K562 (cell line): ENCODE measurements at regions not wholly inside any gene's neighbourhood (a gene's known extent, or its start where the extent isn't known, plus 50 kb on each side); places are given as distances from the start of the nearest gene placed in this dataset.

Source experiments
- ATAC-seq: fragments of 200-7000 bp; cut with Tn5 transposase; 3 replicates; pipeline ENCODE4 v1.9.1; 2020; ENCODE audit warnings: moderate library complexity
- BruUV-seq: library from RNA; stranded (reverse); fragments of 400-500 nt; replicated peaks from 2 replicates; lab custom pipeline; 2021; lab: Mats Ljungman, UMichigan
- CTCF ChIA-PET: fragments of 300-600 bp; formaldehyde crosslinking; extraction: SDS; loops from one replicate; lab custom pipeline; 2021; ENCODE audit warnings: low intra/inter-chr PET ratio; lab: Yijun Ruan, JAX
- POLR2A ChIA-PET: fragments of 300-600, 350-650 bp; sonication (Branson Sonifier 250); formaldehyde crosslinking; extraction: SDS; loops from one replicate; lab custom pipeline; 2021; ENCODE audit warnings: antibody characterized with exemption, inconsistent platforms; lab: Yijun Ruan, JAX
- DNase-seq, 4 experiments: peaks; one replicate each; pipeline versions ENCODE4 v3.0.0 to v3.0.0-alpha.2; 2011 to 2018; ENCODE audit warnings: low spot score in 3 of 4, mixed read lengths in 3 of 4; ENCODE audit errors: extremely low read depth in 1 of 4
- FAIRE-seq: peaks from 2 replicates; lab custom pipeline; 2011; peaks lifted over from hg19 to GRCh38; lab: Jason Lieb, UNC
- H2AFZ ChIP-seq: 2 replicates; pipeline ENCODE4 v1.6.0; 2011; ENCODE audit warnings: low read depth, low read length, control low read depth, inconsistent platforms
- H3K27ac ChIP-seq: fragments of 200-600 bp; 3 replicates; pipeline ENCODE4 v1.8.0; 2011; ENCODE audit warnings: low read depth, mild to moderate bottlenecking, control low read depth, inconsistent platforms, low read length, moderate library complexity, mixed read lengths; ENCODE audit errors: extremely low read depth
- H3K27me3 ChIP-seq, 2 experiments: fragments of 300-600 bp in 1 of 2; 2 replicates in 1 of 2; 3 replicates in 1 of 2; pipeline versions ENCODE4 v1.6.0 to v1.8.0; 2011; ENCODE audit warnings: inconsistent platforms in 2 of 2, low read length in 2 of 2, mild to moderate bottlenecking in 1 of 2, mixed read lengths in 1 of 2, moderate library complexity in 1 of 2; ENCODE audit not compliant: control insufficient read depth in 2 of 2, insufficient read depth in 2 of 2
- H3K36me3 ChIP-seq: fragments of 300-600 bp; 3 replicates; pipeline ENCODE4 v1.8.0; 2011; ENCODE audit warnings: mild to moderate bottlenecking, low read length, inconsistent platforms; ENCODE audit not compliant: control insufficient read depth, insufficient read depth
- H3K4me1 ChIP-seq, 2 experiments: fragments of 200-600 bp in 1 of 2; replicated peaks in 1 of 2; 2 replicates in 1 of 2; 3 replicates in 1 of 2; pipeline versions ENCODE4 v1.5.1 to v1.8.0; 2011; ENCODE audit warnings: inconsistent platforms in 2 of 2, low read length in 2 of 2, mild to moderate bottlenecking in 1 of 2, mixed read lengths in 1 of 2, moderate library complexity in 1 of 2; ENCODE audit not compliant: control insufficient read depth in 2 of 2, insufficient read depth in 2 of 2
- H3K4me2 ChIP-seq: 2 replicates; pipeline ENCODE4 v1.6.1; 2011; ENCODE audit warnings: low read length, control low read depth, inconsistent platforms, mixed read lengths; ENCODE audit not compliant: insufficient read depth
- H3K4me3 ChIP-seq: fragments of 200-600 bp; sonication (generic), shearing (Covaris generic); 2 replicates; pipeline ENCODE4 v1.5.1; 2016; ENCODE audit warnings: control low read depth, inconsistent platforms
- H3K79me2 ChIP-seq: fragments of 200-600 bp; 3 replicates; pipeline ENCODE4 v1.8.0; 2011; ENCODE audit warnings: low read length, inconsistent platforms; ENCODE audit not compliant: control insufficient read depth, insufficient read depth
- H3K9ac ChIP-seq, 2 experiments: 2 replicates each; pipeline versions ENCODE4 v1.6.0 to v1.6.1; 2011; ENCODE audit warnings: low read depth in 2 of 2, low read length in 2 of 2, control low read depth in 1 of 2, inconsistent platforms in 1 of 2, mild to moderate bottlenecking in 1 of 2, mixed read lengths in 1 of 2; ENCODE audit not compliant: insufficient read depth in 1 of 2
- H3K9me1 ChIP-seq: one replicate; pipeline ENCODE4 v1.6.0; 2011; ENCODE audit warnings: inconsistent platforms, mild to moderate bottlenecking, low read length, moderate library complexity; ENCODE audit not compliant: control insufficient read depth, insufficient read depth
- H3K9me3 ChIP-seq: replicated peaks from 2 replicates; pipeline ENCODE4 v1.5.1; 2011; ENCODE audit warnings: low read depth, low read length, inconsistent platforms; ENCODE audit not compliant: control insufficient read depth, insufficient read depth
- H4K20me1 ChIP-seq: replicated peaks from 2 replicates; pipeline ENCODE4 v1.6.1; 2011; ENCODE audit warnings: low read length, inconsistent platforms, mixed read lengths; ENCODE audit not compliant: control insufficient read depth, insufficient read depth
- ERF ChIP-seq: fragments of 450-650 bp; formaldehyde crosslinking; IDR thresholded peaks from 2 replicates; pipeline ENCODE4 v1.4.0; 2020; ENCODE audit warnings: mild to moderate bottlenecking, mixed read lengths
- NCOA4 ChIP-seq: fragments of 450-650 bp; IDR thresholded peaks from 2 replicates; pipeline ENCODE4 v1.6.1; 2018; ENCODE audit warnings: mild to moderate bottlenecking; ENCODE audit not compliant: partially characterized antibody
- SUPT5H ChIP-seq: fragments of 450-650 bp; IDR thresholded peaks from 2 replicates; pipeline ENCODE4 v1.6.1; 2016
- ZEB2 ChIP-seq: fragments of 450-650 bp; IDR thresholded peaks from 2 replicates; pipeline ENCODE4 v1.6.1; 2016
- ZNF280A ChIP-seq: fragments of 450-650 bp; IDR thresholded peaks from 2 replicates; pipeline ENCODE4 v1.6.1; 2018; ENCODE audit warnings: mild to moderate bottlenecking, low read depth; ENCODE audit not compliant: partially characterized antibody
- ZNF561 ChIP-seq: fragments of 450-650 bp; formaldehyde crosslinking; conservative IDR thresholded peaks from 2 replicates; pipeline ENCODE4 v1.4.0; 2020; ENCODE audit warnings: mild to moderate bottlenecking, moderate library complexity
- in situ Hi-C: fragments of 300-500 bp; cut with MboI; formaldehyde crosslinking; loops from 4 replicates; pipeline ENCODE4 v1.15.0; 2018; ENCODE audit warnings: inconsistent platforms, mixed read lengths
- intact Hi-C: fragments of 100-400 bp; cut with micrococcal nuclease; formaldehyde crosslinking; loops from 2 replicates; pipeline ENCODE4 v1.14.2; 2022
- TF ChIP-seq, protein P1 (sequence below): sonication (generic); formaldehyde crosslinking; IDR thresholded peaks from 2 replicates; pipeline ENCODE4 v1.9.0; 2022; ENCODE audit warnings: mild to moderate bottlenecking, missing genetic modification reagents
- TF ChIP-seq, protein P2 (sequence below): sonication (generic); formaldehyde crosslinking; IDR thresholded peaks from 2 replicates; pipeline ENCODE4 v1.8.1; 2022; ENCODE audit warnings: missing genetic modification reagents
- TF ChIP-seq, protein P3 (sequence below): fragments of 450-650 bp; formaldehyde crosslinking; IDR thresholded peaks from 2 replicates; pipeline ENCODE4 v1.4.0; 2020; ENCODE audit warnings: mild to moderate bottlenecking, moderate library complexity

DNA sequence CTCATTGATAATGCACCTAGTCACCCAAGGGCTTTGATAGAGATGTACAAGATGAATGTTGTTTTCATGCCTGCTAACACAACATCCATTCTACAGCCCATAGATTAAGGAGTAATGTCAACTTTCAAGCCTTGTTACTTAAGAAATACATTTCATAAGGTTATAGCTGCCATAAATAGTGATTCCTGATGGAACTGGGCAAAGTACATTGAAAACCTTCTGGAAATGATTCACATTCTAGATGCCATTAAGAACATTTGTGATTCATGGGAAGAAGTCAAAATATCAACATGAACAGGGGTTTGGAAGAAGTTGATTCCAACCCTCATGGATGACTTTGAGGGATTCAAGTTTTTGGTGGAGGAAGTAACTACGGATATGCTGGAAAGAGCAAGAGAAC lies 135.2 kb downstream of the TLE3 start (continued):
- no peak for TF ChIP-seq ZNF280A
- TF ChIP-seq ZEB2, result no peak
- TF ChIP-seq, protein P1, sequence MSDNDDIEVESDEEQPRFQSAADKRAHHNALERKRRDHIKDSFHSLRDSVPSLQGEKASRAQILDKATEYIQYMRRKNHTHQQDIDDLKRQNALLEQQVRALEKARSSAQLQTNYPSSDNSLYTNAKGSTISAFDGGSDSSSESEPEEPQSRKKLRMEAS (CRISPR knock-in tag), result no peak
- TF ChIP-seq ERF (CRISPR knock-in tag), result no peak
- TF ChIP-seq, protein P2, sequence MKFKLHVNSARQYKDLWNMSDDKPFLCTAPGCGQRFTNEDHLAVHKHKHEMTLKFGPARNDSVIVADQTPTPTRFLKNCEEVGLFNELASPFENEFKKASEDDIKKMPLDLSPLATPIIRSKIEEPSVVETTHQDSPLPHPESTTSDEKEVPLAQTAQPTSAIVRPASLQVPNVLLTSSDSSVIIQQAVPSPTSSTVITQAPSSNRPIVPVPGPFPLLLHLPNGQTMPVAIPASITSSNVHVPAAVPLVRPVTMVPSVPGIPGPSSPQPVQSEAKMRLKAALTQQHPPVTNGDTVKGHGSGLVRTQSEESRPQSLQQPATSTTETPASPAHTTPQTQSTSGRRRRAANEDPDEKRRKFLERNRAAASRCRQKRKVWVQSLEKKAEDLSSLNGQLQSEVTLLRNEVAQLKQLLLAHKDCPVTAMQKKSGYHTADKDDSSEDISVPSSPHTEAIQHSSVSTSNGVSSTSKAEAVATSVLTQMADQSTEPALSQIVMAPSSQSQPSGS (CRISPR knock-in tag), result no peak

- no peak overlapping the region for H3K4me3 ChIP-seq
Measured at GRCh38 chr15:69963385-69963784, 134.3 kb downstream of the TLE3 start.

More at GRCh38 chr15:69963385-69963784, 134.3 kb downstream of the TLE3 start:
- H2AFZ ChIP-seq, result no peak overlapping the region
- POLR2A ChIA-PET, result no interaction called here
- no peak overlapping the region for H3K4me2 ChIP-seq
- CTCF ChIA-PET, result no interaction called here
- peaks cover 5 to 9% of the 10 kb centered on the region in 2 experiments; a peak in 2 of 5 replicates for H3K27me3 ChIP-seq
- no TSS peak for BruUV-seq
- H3K9me1 ChIP-seq, result no peaks in the 10 kb centered on the region
- H3K9ac ChIP-seq, result no peak overlapping the region
- ATAC-seq (no peak), DNase-seq (no peak), FAIRE-seq (no peak)
- no peaks in the 10 kb centered on the region for H3K79me2 ChIP-seq
- in situ Hi-C loops, result no loop called here
- H3K9me3 ChIP-seq, result no peaks in the 10 kb centered on the region
- no peaks in the 10 kb centered on the region for H3K4me1 ChIP-seq
- H4K20me1 ChIP-seq, result no peaks in the 10 kb centered on the region
- intact Hi-C loops, result no loop called here
- no peak overlapping the region for H3K27ac ChIP-seq
- TF ChIP-seq ZNF561 (no peak), NCOA4 (no peak), SUPT5H (no peak)
- TF ChIP-seq, protein P3, sequence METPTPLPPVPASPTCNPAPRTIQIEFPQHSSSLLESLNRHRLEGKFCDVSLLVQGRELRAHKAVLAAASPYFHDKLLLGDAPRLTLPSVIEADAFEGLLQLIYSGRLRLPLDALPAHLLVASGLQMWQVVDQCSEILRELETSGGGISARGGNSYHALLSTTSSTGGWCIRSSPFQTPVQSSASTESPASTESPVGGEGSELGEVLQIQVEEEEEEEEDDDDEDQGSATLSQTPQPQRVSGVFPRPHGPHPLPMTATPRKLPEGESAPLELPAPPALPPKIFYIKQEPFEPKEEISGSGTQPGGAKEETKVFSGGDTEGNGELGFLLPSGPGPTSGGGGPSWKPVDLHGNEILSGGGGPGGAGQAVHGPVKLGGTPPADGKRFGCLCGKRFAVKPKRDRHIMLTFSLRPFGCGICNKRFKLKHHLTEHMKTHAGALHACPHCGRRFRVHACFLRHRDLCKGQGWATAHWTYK, result no peak
- no peaks in the 10 kb centered on the region for H3K36me3 ChIP-seq
